ENCODE measurements at regions not wholly inside any gene's neighbourhood (a gene's known extent, or its start where the extent isn't known, plus 50 kb on each side); places are given as distances from the start of the nearest gene placed in this dataset.

- no peaks in the 10 kb centered on the region for H3K79me2 ChIP-seq (replicated peaks; ENCODE audit: insufficient read depth, low read length)
- H3K4me3 ChIP-seq (ENCODE audit: low read length): no peak overlapping the region
- no peaks in the 10 kb centered on the region for H3F3A ChIP-seq (ENCODE audit: insufficient read depth, low read length, poor library complexity, severe bottlenecking)
- no peak overlapping the region for H3K9ac ChIP-seq (ENCODE audit: low read length)
- H2AFZ ChIP-seq (ENCODE audit: low read depth, low read length): no peak overlapping the region
- TF ChIP-seq TAF1 (IDR thresholded peaks at IDR 0.05; ENCODE audit: low read depth) (no peak), POLR2AphosphoS5 (IDR thresholded peaks at IDR 0.05) (no peak), REST (IDR thresholded peaks at IDR 0.05; ENCODE audit: borderline replicate concordance) (no peak), SMC3 (conservative IDR thresholded peaks at IDR 0.05; ENCODE audit: poor library complexity) (no peak), EZH2 (IDR thresholded peaks at IDR 0.05; ENCODE audit: borderline replicate concordance, insufficient read depth, low read length, poor library complexity, severe bottlenecking) (no peak)
- no peak overlapping the region for H3K4me2 ChIP-seq (ENCODE audit: low read length)
- no peak overlapping the region for H3K27ac ChIP-seq (ENCODE audit: low read length)
- H3K27me3 ChIP-seq (ENCODE audit: insufficient read depth, low read depth, low read length): no peaks in the 10 kb centered on the region
- no peaks in the 10 kb centered on the region for H3K36me3 ChIP-seq (ENCODE audit: insufficient read depth, low read length)
- no peaks in the 10 kb centered on the region for H4K20me1 ChIP-seq (ENCODE audit: insufficient read depth)
- no peaks in the 10 kb centered on the region for H3K9me3 ChIP-seq (ENCODE audit: low read length)
- no peaks in the 10 kb centered on the region for H3K9me2 ChIP-seq (ENCODE audit: insufficient read depth, low read length)
Observed at GRCh38 chr9:97761056-97761598, 64.0 kb upstream of the XPA start.

GRCh38 chr9:97761879-97762278, 64.7 kb upstream of the XPA start:
- Histone ChIP-seq H3K79me2 (replicated peaks; ENCODE audit: insufficient read depth, low read length) (no peaks in the 10 kb centered on the region), H3K9ac (ENCODE audit: low read length) (no peak overlapping the region), H3K9me3 (ENCODE audit: low read length) (no peaks in the 10 kb centered on the region), H4K20me1 (ENCODE audit: insufficient read depth) (no peaks in the 10 kb centered on the region), H3K4me3 (ENCODE audit: low read length) (no peak overlapping the region), H3K27me3 (ENCODE audit: insufficient read depth, low read depth, low read length) (no peaks in the 10 kb centered on the region), H2AFZ (ENCODE audit: low read depth, low read length) (no peak overlapping the region), H3K27ac (ENCODE audit: low read length) (no peak overlapping the region), H3K4me2 (ENCODE audit: low read length) (no peak overlapping the region), H3K36me3 (ENCODE audit: insufficient read depth, low read length) (no peaks in the 10 kb centered on the region), H3F3A (ENCODE audit: insufficient read depth, low read length, poor library complexity, severe bottlenecking) (no peaks in the 10 kb centered on the region), H3K9me2 (ENCODE audit: insufficient read depth, low read length) (no peaks in the 10 kb centered on the region)
- TF ChIP-seq REST (IDR thresholded peaks at IDR 0.05; ENCODE audit: borderline replicate concordance) (no peak), MXI1 (conservative IDR thresholded peaks at IDR 0.05; ENCODE audit: poor library complexity, severe bottlenecking) (no peak), EZH2 (IDR thresholded peaks at IDR 0.05; ENCODE audit: borderline replicate concordance, insufficient read depth, low read length, poor library complexity, severe bottlenecking) (no peak), POLR2AphosphoS5 (IDR thresholded peaks at IDR 0.05) (no peak), EP300 (conservative IDR thresholded peaks at IDR 0.05; ENCODE audit: poor library complexity, severe bottlenecking) (no peak), RAD21 (conservative IDR thresholded peaks at IDR 0.05) (no peak), TAF1 (IDR thresholded peaks at IDR 0.05; ENCODE audit: low read depth) (no peak), SMC3 (conservative IDR thresholded peaks at IDR 0.05; ENCODE audit: poor library complexity) (no peak), CTCF (IDR thresholded peaks at IDR 0.05; ENCODE audit: poor library complexity, severe bottlenecking) (no peak)

All from neural cell (in vitro differentiated cells).